PC-3 (cell line): ENCODE measurements at regions not wholly inside any gene's neighbourhood (a gene's known extent, or its start where the extent isn't known, plus 50 kb on each side); places are given as distances from the start of the nearest gene placed in this dataset.

Experiments used
- ATAC-seq: fragments of 200-7000 bp; cut with Tn5 transposase; 2 replicates; pipeline ENCODE4 v1.9.1; 2020; ENCODE audit warnings: mild to moderate bottlenecking, moderate library complexity
- BruUV-seq: library from RNA; stranded (reverse); fragments of 400-500 nt; replicated peaks from 2 replicates; lab custom pipeline; 2021; lab: Mats Ljungman, UMichigan
- CTCF ChIA-PET: fragments of 300-600 bp; sonication (Branson Sonifier 250); formaldehyde crosslinking; loops from one replicate; lab custom pipeline; 2022; ENCODE audit warnings: antibody characterized with exemption; lab: Charles Lee
- POLR2A ChIA-PET: fragments of 300-600 bp; sonication (Branson Sonifier 250); formaldehyde crosslinking; loops from one replicate; lab custom pipeline; 2022; ENCODE audit warnings: antibody characterized with exemption; ENCODE audit not compliant: unreplicated experiment; lab: Charles Lee
- DNase-seq: peaks from one replicate; pipeline ENCODE4 v3.0.0-alpha.2; 2015
- H2AFZ ChIP-seq: fragments of 300-600 bp; sonication (generic); 2 replicates; pipeline ENCODE4 v1.6.0; 2016; ENCODE audit warnings: antibody characterized with exemption, low read length
- H3F3A ChIP-seq: fragments of 300-600 bp; sonication (generic); one replicate; pipeline ENCODE4 v1.6.0; 2017; ENCODE audit warnings: antibody characterized with exemption, low read length, control low read depth, mild to moderate bottlenecking; ENCODE audit not compliant: unreplicated experiment
- H3K27ac ChIP-seq: fragments of 300-600 bp; sonication (generic); 2 replicates; pipeline ENCODE4 v1.5.1; 2016; ENCODE audit warnings: mild to moderate bottlenecking, low read length
- H3K27me3 ChIP-seq: fragments of 300-600 bp; sonication (generic); 2 replicates; pipeline ENCODE4 v1.6.1; 2016; ENCODE audit warnings: low read length, mixed read lengths
- H3K36me3 ChIP-seq: fragments of 300-600 bp; sonication (generic); 2 replicates; pipeline ENCODE4 v1.6.1; 2016; ENCODE audit warnings: low read depth, mixed run types, low read length, mixed read lengths
- H3K4me1 ChIP-seq: fragments of 300-600 bp; sonication (generic); 2 replicates; pipeline ENCODE4 v1.5.1; 2016; ENCODE audit warnings: low read length; ENCODE audit not compliant: insufficient read depth
- H3K4me2 ChIP-seq: fragments of 300-600 bp; sonication (generic); 2 replicates; pipeline ENCODE4 v1.6.0; 2016; ENCODE audit warnings: low read length
- H3K4me3 ChIP-seq: fragments of 300-600 bp; sonication (generic); 2 replicates; pipeline ENCODE4 v1.5.1; 2016; ENCODE audit warnings: mild to moderate bottlenecking, low read length, mixed read lengths
- H3K79me2 ChIP-seq: fragments of 300-600 bp; sonication (generic); 2 replicates; pipeline ENCODE4 v1.6.1; 2017; ENCODE audit warnings: low read length, mixed read lengths
- H3K9ac ChIP-seq: fragments of 300-600 bp; sonication (generic); 2 replicates; pipeline ENCODE4 v1.6.0; 2016; ENCODE audit warnings: mild to moderate bottlenecking, low read length
- H3K9me2 ChIP-seq: fragments of 300-600 bp; sonication (generic); replicated peaks from 2 replicates; pipeline ENCODE4 v1.6.1; 2016; ENCODE audit warnings: mixed run types, low read length, mixed read lengths
- H3K9me3 ChIP-seq: fragments of 300-600 bp; sonication (generic); 2 replicates; pipeline ENCODE4 v1.6.1; 2016; ENCODE audit warnings: low read length, mixed read lengths
- H4K20me1 ChIP-seq: fragments of 300-600 bp; sonication (generic); 2 replicates; pipeline ENCODE4 v1.6.1; 2016; ENCODE audit warnings: low read length, mixed read lengths
- CTCF ChIP-seq: fragments of 300-600 bp; sonication (generic); conservative IDR thresholded peaks from 2 replicates; pipeline ENCODE4 v1.5.1; 2017; ENCODE audit warnings: antibody characterized with exemption, low read depth, mild to moderate bottlenecking, low read length
- EZH2 ChIP-seq: fragments of 300-600 bp; sonication (generic); IDR thresholded peaks from one replicate; pipeline ENCODE4 v1.6.1; 2017; ENCODE audit warnings: antibody characterized with exemption, mild to moderate bottlenecking, low read length; ENCODE audit not compliant: unreplicated experiment
- EZH2phosphoT487 ChIP-seq: fragments of 300-600 bp; sonication (generic); IDR thresholded peaks from 2 replicates; pipeline ENCODE4 v1.6.1; 2018; ENCODE audit warnings: mild to moderate bottlenecking, antibody characterized with exemption, low read length, borderline replicate concordance
- intact Hi-C: fragments of 100-400 bp; cut with micrococcal nuclease; formaldehyde crosslinking; loops from 2 replicates; pipeline ENCODE4 v1.9.0; 2023

- Histone ChIP-seq H4K20me1 (0 out of 2 replicates have a peak, but pooled peaks cover 4% of the 10 kb centered on the region), H3F3A (no peaks in the 10 kb centered on the region), H3K4me2 (no peak overlapping the region), H3K36me3 (no peaks in the 10 kb centered on the region), H3K9me2 (no peaks in the 10 kb centered on the region), H3K27me3 (no peaks in the 10 kb centered on the region), H3K27ac (no peak overlapping the region), H2AFZ (no peak overlapping the region), H3K4me1 (no peaks in the 10 kb centered on the region), H3K9ac (no peak overlapping the region), H3K79me2 (0 out of 2 replicates have a peak, but pooled peaks cover 8% of the 10 kb centered on the region), H3K4me3 (no peak overlapping the region), H3K9me3 (no peaks in the 10 kb centered on the region)
- no peak for TF ChIP-seq EZH2phosphoT487
- TF ChIP-seq CTCF, result no peak
- no peak for TF ChIP-seq EZH2
- intact Hi-C loops, result no loop called here
- ATAC-seq, result no peak
- ChIA-PET CTCF (no interaction called here), POLR2A (no interaction called here)
- no TSS peak for BruUV-seq
- DNase-seq, result no peak
Observed at GRCh38 chr7:86975449-86975848, 84.0 kb downstream of the ELAPOR2 start.

GRCh38 chr7:86972072-86972471, 87.4 kb downstream of the ELAPOR2 start:
- 0 out of 2 replicates have a peak, but pooled peaks cover 4% of the 10 kb centered on the region for H4K20me1 ChIP-seq
- ATAC-seq (no peak), DNase-seq (no peak)
- POLR2A ChIA-PET, result interaction anchor here (0.6 kb wide), 1 partner anchor 14 kb away, joined by 4 read pairs; no protein-coding TSS in a partner anchor
- H2AFZ ChIP-seq, result no peak overlapping the region
- TF ChIP-seq CTCF (no peak), EZH2 (no peak), EZH2phosphoT487 (no peak)
- H3K9me3 ChIP-seq, result no peaks in the 10 kb centered on the region
- H3K4me1 ChIP-seq, result 0 out of 2 replicates have a peak, but pooled peaks cover 7% of the 10 kb centered on the region
- CTCF ChIA-PET, result no interaction called here
- no peak overlapping the region for H3K27ac ChIP-seq
- H3K36me3 ChIP-seq, result no peaks in the 10 kb centered on the region
- no peaks in the 10 kb centered on the region for H3K9me2 ChIP-seq
- no peaks in the 10 kb centered on the region for H3K27me3 ChIP-seq
- no peak overlapping the region for H3K4me3 ChIP-seq
- no peak overlapping the region for H3K9ac ChIP-seq
- intact Hi-C loops, result no loop called here
- H3K79me2 ChIP-seq, result peaks cover 4% of the 10 kb centered on the region; the same call in 1 of the 2 replicates
- no TSS peak for BruUV-seq
- H3K4me2 ChIP-seq, result no peak overlapping the region
- no peaks in the 10 kb centered on the region for H3F3A ChIP-seq

- no peaks in the 10 kb centered on the region for H3K27me3 ChIP-seq
- ChIA-PET CTCF (no interaction called here), POLR2A (no interaction called here)
- no peak overlapping the region for H3K9ac ChIP-seq
- H3K4me3 ChIP-seq, result no peak overlapping the region
- no peak overlapping the region for H3K27ac ChIP-seq
- H3K4me2 ChIP-seq, result no peak overlapping the region
- BruUV-seq, result no TSS peak
- H4K20me1 ChIP-seq, result no peaks in the 10 kb centered on the region
- intact Hi-C loops, result no loop called here
- DNase-seq (no peak), ATAC-seq (no peak)
- H3K36me3 ChIP-seq, result no peaks in the 10 kb centered on the region
- H3K4me1 ChIP-seq, result 0 out of 2 replicates have a peak, but pooled peaks cover 7% of the 10 kb centered on the region
- H3K9me2 ChIP-seq, result no peaks in the 10 kb centered on the region
- no peaks in the 10 kb centered on the region; the same call in none of the 2 replicates for H3K79me2 ChIP-seq
- no peaks in the 10 kb centered on the region for H3K9me3 ChIP-seq
- TF ChIP-seq CTCF, result no peak
- no peak for TF ChIP-seq EZH2
- H2AFZ ChIP-seq, result no peak overlapping the region
- H3F3A ChIP-seq, result no peaks in the 10 kb centered on the region
Observed at GRCh38 chr7:86970986-86971385, 88.5 kb downstream of the ELAPOR2 start.
